ENCODE measurements at regions not wholly inside any gene's neighbourhood (a gene's known extent, or its start where the extent isn't known, plus 50 kb on each side); places are given as distances from the start of the nearest gene placed in this dataset.

DNA sequence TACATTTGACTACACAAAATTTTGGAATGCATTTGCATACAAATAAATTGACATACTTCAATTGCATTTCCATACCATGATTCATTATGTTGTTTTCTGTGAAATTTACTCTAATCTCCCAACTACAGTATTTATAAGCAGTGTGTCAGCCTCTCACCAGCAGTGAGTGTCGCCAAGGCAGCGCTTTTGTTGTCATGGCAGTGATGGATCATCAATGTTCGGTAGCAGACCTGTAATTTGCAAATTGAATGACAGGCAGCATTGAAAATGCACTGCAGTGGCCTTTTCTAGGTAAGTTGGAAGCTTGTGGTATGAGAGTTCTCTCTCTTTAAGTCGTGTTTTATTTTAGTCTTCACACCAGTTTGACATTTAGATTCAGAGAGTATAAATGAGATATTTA is 534.1 kb downstream of the PCDH17 start:
- Mint-ChIP-seq H3K27me3 (ENCODE audit: low read depth, unreplicated experiment) (no peaks in the 10 kb centered on the region), H3K9me3 (ENCODE audit: unreplicated experiment) (no peaks in the 10 kb centered on the region), H3K27ac (ENCODE audit: unreplicated experiment) (no peak overlapping the region), H3K36me3 (ENCODE audit: low read depth, unreplicated experiment) (no peaks in the 10 kb centered on the region), H3K4me1 (ENCODE audit: low read depth, unreplicated experiment) (no peaks in the 10 kb centered on the region), H3K4me3 (ENCODE audit: unreplicated experiment) (no peak overlapping the region)
- Histone ChIP-seq H3K4me3 (ENCODE audit: insufficient read depth, low read depth, low read length) (no peak overlapping the region), H3K9ac (ENCODE audit: low read length) (no peak overlapping the region), H3K4me1 (ENCODE audit: insufficient read depth, low read length) (no peaks in the 10 kb centered on the region), H4K20me1 (ENCODE audit: insufficient read depth, low read length) (no peaks in the 10 kb centered on the region), H3K36me3 (ENCODE audit: insufficient read depth, low read length) (no peaks in the 10 kb centered on the region), H3K4me2 (ENCODE audit: low read length) (no peak overlapping the region), H2AFZ (ENCODE audit: low read depth, low read length) (no peak overlapping the region), H3K79me2 (ENCODE audit: insufficient read depth, low read length) (no peaks in the 10 kb centered on the region), H3K27ac (ENCODE audit: low read depth, low read length) (no peak overlapping the region), H3K27me3 (ENCODE audit: insufficient read depth, low read length) (no peaks in the 10 kb centered on the region), H3K9me3 (ENCODE audit: insufficient read depth, low read depth, low read length) (no peaks in the 10 kb centered on the region)
- TF ChIP-seq EZH2 (IDR thresholded peaks at IDR 0.05; ENCODE audit: insufficient read depth, low read length): no peak
- FAIRE-seq: no peak
- no peak for DNase-seq (ENCODE audit: low read depth)

DNA sequence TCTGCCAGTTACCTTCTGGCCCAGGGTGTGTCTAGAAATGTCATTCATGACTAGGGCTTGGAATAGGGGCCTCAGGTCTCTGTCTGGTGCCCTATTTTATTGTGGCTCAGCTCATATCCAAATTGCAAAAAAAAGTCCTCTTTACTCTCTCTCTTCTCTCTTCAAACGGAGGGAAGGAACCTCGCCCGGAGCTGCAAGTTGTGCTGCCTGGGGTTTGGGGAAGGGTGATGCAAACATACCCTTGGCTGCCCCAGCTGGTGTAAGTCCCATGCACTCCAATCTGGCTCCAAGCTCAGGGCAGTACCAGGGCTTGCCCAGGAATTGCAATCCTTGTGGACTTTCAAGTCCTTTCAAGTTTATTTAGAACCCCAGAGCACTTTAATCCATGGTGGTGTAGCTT is 549.6 kb downstream of the PCDH17 start:
- Histone ChIP-seq H2AFZ (ENCODE audit: low read depth, low read length) (no peak overlapping the region), H3K4me2 (ENCODE audit: low read length) (no peak overlapping the region), H3K36me3 (ENCODE audit: insufficient read depth, low read length) (no peaks in the 10 kb centered on the region), H3K9me3 (ENCODE audit: insufficient read depth, low read depth, low read length) (no peaks in the 10 kb centered on the region), H3K79me2 (ENCODE audit: insufficient read depth, low read length) (no peaks in the 10 kb centered on the region), H3K27ac (ENCODE audit: low read depth, low read length) (no peak overlapping the region), H3K27me3 (ENCODE audit: insufficient read depth, low read length) (no peaks in the 10 kb centered on the region), H3K4me1 (ENCODE audit: insufficient read depth, low read length) (no peaks in the 10 kb centered on the region), H3K4me3 (ENCODE audit: insufficient read depth, low read depth, low read length) (no peak overlapping the region), H3K9ac (ENCODE audit: low read length) (no peak overlapping the region), H4K20me1 (ENCODE audit: insufficient read depth, low read length) (no peaks in the 10 kb centered on the region)
- no peak overlapping the region for H3K4me3 Mint-ChIP-seq (ENCODE audit: unreplicated experiment)
- TF ChIP-seq EZH2 (IDR thresholded peaks at IDR 0.05; ENCODE audit: insufficient read depth, low read length): no peak
- TF ChIP-seq, protein P1, sequence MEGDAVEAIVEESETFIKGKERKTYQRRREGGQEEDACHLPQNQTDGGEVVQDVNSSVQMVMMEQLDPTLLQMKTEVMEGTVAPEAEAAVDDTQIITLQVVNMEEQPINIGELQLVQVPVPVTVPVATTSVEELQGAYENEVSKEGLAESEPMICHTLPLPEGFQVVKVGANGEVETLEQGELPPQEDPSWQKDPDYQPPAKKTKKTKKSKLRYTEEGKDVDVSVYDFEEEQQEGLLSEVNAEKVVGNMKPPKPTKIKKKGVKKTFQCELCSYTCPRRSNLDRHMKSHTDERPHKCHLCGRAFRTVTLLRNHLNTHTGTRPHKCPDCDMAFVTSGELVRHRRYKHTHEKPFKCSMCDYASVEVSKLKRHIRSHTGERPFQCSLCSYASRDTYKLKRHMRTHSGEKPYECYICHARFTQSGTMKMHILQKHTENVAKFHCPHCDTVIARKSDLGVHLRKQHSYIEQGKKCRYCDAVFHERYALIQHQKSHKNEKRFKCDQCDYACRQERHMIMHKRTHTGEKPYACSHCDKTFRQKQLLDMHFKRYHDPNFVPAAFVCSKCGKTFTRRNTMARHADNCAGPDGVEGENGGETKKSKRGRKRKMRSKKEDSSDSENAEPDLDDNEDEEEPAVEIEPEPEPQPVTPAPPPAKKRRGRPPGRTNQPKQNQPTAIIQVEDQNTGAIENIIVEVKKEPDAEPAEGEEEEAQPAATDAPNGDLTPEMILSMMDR (IDR thresholded peaks at IDR 0.05; ENCODE audit: insufficient read depth, low read depth, low read length): no peak
- peaks cover 7% of the 10 kb centered on the region for H3K9me3 Mint-ChIP-seq (ENCODE audit: unreplicated experiment)
- H3K27ac Mint-ChIP-seq (ENCODE audit: unreplicated experiment): no peak overlapping the region
- FAIRE-seq: no peak
- peaks cover 12% of the 10 kb centered on the region for H3K4me1 Mint-ChIP-seq (ENCODE audit: low read depth, unreplicated experiment)
- DNase-seq (ENCODE audit: low read depth): no peak
- H3K36me3 Mint-ChIP-seq (ENCODE audit: low read depth, unreplicated experiment): no peaks in the 10 kb centered on the region
- no peaks in the 10 kb centered on the region for H3K27me3 Mint-ChIP-seq (ENCODE audit: low read depth, unreplicated experiment)

DNA sequence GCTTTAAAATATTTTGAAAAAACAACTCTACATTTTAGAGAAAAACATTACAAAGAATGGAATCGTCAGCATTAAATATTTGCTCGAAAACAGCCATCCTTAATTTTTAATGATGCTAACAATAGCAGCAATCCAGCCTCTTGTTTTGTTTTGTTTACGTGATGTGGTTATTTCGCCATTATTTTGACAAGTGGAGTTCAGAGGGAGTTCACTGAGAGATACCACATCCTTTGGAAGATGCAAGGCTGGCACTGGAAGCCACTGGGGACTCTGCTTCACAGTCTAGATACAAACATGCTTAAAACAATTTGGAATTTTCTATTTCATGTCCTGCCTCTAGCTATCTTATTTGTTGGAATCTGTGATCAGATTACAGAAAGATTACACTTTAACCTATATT is 556.3 kb downstream of the PCDH17 start:
- DNase-seq (ENCODE audit: low read depth): no peak
- Histone ChIP-seq H4K20me1 (ENCODE audit: insufficient read depth, low read length) (no peaks in the 10 kb centered on the region), H3K27me3 (ENCODE audit: insufficient read depth, low read length) (no peaks in the 10 kb centered on the region), H3K9ac (ENCODE audit: low read length) (no peak overlapping the region), H3K4me2 (ENCODE audit: low read length) (no peak overlapping the region), H3K4me1 (ENCODE audit: insufficient read depth, low read length) (no peaks in the 10 kb centered on the region), H3K4me3 (ENCODE audit: insufficient read depth, low read depth, low read length) (no peak overlapping the region), H3K27ac (ENCODE audit: low read depth, low read length) (no peak overlapping the region), H3K79me2 (ENCODE audit: insufficient read depth, low read length) (no peaks in the 10 kb centered on the region), H2AFZ (ENCODE audit: low read depth, low read length) (no peak overlapping the region), H3K9me3 (ENCODE audit: insufficient read depth, low read depth, low read length) (no peaks in the 10 kb centered on the region), H3K36me3 (ENCODE audit: insufficient read depth, low read length) (no peaks in the 10 kb centered on the region)
- no peaks in the 10 kb centered on the region for H3K4me1 Mint-ChIP-seq (ENCODE audit: low read depth, unreplicated experiment)
- TF ChIP-seq, protein P1 (IDR thresholded peaks at IDR 0.05; ENCODE audit: insufficient read depth, low read depth, low read length): no peak
- TF ChIP-seq EZH2 (IDR thresholded peaks at IDR 0.05; ENCODE audit: insufficient read depth, low read length): no peak
- H3K4me3 Mint-ChIP-seq (ENCODE audit: unreplicated experiment): no peak overlapping the region
- H3K9me3 Mint-ChIP-seq (ENCODE audit: unreplicated experiment): no peaks in the 10 kb centered on the region
- no peaks in the 10 kb centered on the region for H3K27me3 Mint-ChIP-seq (ENCODE audit: low read depth, unreplicated experiment)
- H3K27ac Mint-ChIP-seq (ENCODE audit: unreplicated experiment): no peak overlapping the region
- H3K36me3 Mint-ChIP-seq (ENCODE audit: low read depth, unreplicated experiment): no peaks in the 10 kb centered on the region
- FAIRE-seq: no peak
